ENCODE measurements at regions not wholly inside any gene's neighbourhood (a gene's known extent, or its start where the extent isn't known, plus 50 kb on each side); places are given as distances from the start of the nearest gene placed in this dataset.

- no peak for DNase-seq (ENCODE audit: low spot score)
Observed at GRCh38 chr4:14449308-14449707, 553.0 kb upstream of the CPEB2 start.

GRCh38 chr4:14452001-14452400, 550.3 kb upstream of the CPEB2 start:
- no peak for DNase-seq (ENCODE audit: low spot score)

GRCh38 chr4:14452764-14453163, 549.5 kb upstream of the CPEB2 start:
- DNase-seq (ENCODE audit: low spot score): no peak

- no peak for DNase-seq (ENCODE audit: low spot score)
Observed at GRCh38 chr4:14458463-14458862, 543.8 kb upstream of the CPEB2 start.

- DNase-seq (ENCODE audit: low spot score): no peak
Observed at GRCh38 chr4:14465057-14465456, 537.2 kb upstream of the CPEB2 start.

GRCh38 chr4:14465507-14465906, 536.8 kb upstream of the CPEB2 start:
- no peak for DNase-seq (ENCODE audit: low spot score)

- DNase-seq (ENCODE audit: low spot score): no peak
Observed at GRCh38 chr4:14478504-14478903, 523.8 kb upstream of the CPEB2 start.

GRCh38 chr4:14496408-14496807, 505.9 kb upstream of the CPEB2 start:
- no peak for DNase-seq (ENCODE audit: low spot score)

- DNase-seq (ENCODE audit: low spot score): no peak
Observed at GRCh38 chr4:14496969-14497368, 505.3 kb upstream of the CPEB2 start.

GRCh38 chr4:14504162-14504561, 498.1 kb upstream of the CPEB2 start:
- DNase-seq (ENCODE audit: low spot score): no peak

GRCh38 chr4:14513471-14513870, 488.8 kb upstream of the CPEB2 start:
- DNase-seq (ENCODE audit: low spot score): no peak

- DNase-seq (ENCODE audit: low spot score): no peak
Observed at GRCh38 chr4:14515556-14515955, 486.7 kb upstream of the CPEB2 start.

GRCh38 chr4:14518136-14518535, 484.1 kb upstream of the CPEB2 start:
- DNase-seq (ENCODE audit: low spot score): no peak

GRCh38 chr4:14520171-14520570, 482.1 kb upstream of the CPEB2 start:
- DNase-seq (ENCODE audit: low spot score): no peak

GRCh38 chr4:14524276-14524675, 478.0 kb upstream of the CPEB2 start:
- DNase-seq (ENCODE audit: low spot score): no peak

GRCh38 chr4:14528918-14529317, 473.4 kb upstream of the CPEB2 start:
- DNase-seq (ENCODE audit: low spot score): no peak

GRCh38 chr4:14529653-14530052, 472.6 kb upstream of the CPEB2 start:
- DNase-seq (ENCODE audit: low spot score): peak; percentile 23

- no peak for DNase-seq (ENCODE audit: low spot score)
Observed at GRCh38 chr4:14532436-14532835, 469.8 kb upstream of the CPEB2 start.

GRCh38 chr4:14539246-14539645, 463.0 kb upstream of the CPEB2 start:
- no peak for DNase-seq (ENCODE audit: low spot score)

GRCh38 chr4:14545163-14545562, 457.1 kb upstream of the CPEB2 start:
- no peak for DNase-seq (ENCODE audit: low spot score)

GRCh38 chr4:14545807-14546206, 456.5 kb upstream of the CPEB2 start:
- DNase-seq (ENCODE audit: low spot score): no peak

- no peak for DNase-seq (ENCODE audit: low spot score)
Observed at GRCh38 chr4:14552119-14552518, 450.2 kb upstream of the CPEB2 start.

GRCh38 chr4:14559646-14560045, 442.6 kb upstream of the CPEB2 start:
- DNase-seq (ENCODE audit: low spot score): no peak

GRCh38 chr4:14560577-14560976, 441.7 kb upstream of the CPEB2 start:
- no peak for DNase-seq (ENCODE audit: low spot score)

- DNase-seq (ENCODE audit: low spot score): no peak
Observed at GRCh38 chr4:14562901-14563300, 439.4 kb upstream of the CPEB2 start.
